GM12873 (cell line): ENCODE measurements at regions not wholly inside any gene's neighbourhood (a gene's known extent, or its start where the extent isn't known, plus 50 kb on each side); places are given as distances from the start of the nearest gene placed in this dataset.

Experiments
- CTCF ChIP-seq: IDR thresholded peaks from 2 replicates; pipeline ENCODE4 v1.5.1; 2012; ENCODE audit warnings: low read depth, mild to moderate bottlenecking, moderate library complexity, low read length, control low read depth; ENCODE audit not compliant: insufficient read depth; ENCODE audit errors: missing control alignments

- TF ChIP-seq CTCF = no peak
These were observed 75.2 kb upstream of the LRRN2 start for GRCh38 chr1:204760757-204761156.

- peak; percentile 94 for TF ChIP-seq CTCF
These were observed 78.4 kb upstream of the LRRN2 start for GRCh38 chr1:204763773-204764427.

DNA sequence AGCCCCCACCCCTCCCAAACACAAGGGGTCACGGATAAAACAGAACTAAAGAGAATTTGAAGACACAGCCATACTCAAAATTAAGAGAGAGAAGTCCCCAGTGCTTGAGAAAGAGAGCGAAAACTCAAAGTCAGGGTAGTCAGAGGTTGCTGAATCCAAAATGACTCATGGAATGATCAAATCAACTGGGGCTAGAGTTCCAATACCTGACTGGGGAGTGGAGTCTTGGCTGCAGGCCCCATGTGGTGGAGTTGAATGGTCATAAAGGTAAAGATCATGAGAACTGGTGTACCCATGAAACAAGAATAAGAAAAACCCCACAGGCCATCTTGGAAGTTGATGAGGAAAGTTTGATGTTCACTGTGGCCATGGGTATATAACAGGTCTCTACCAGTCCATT, 84.5 kb upstream of the LRRN2 start:
- TF ChIP-seq CTCF = no peak

GRCh38 chr1:204771358-204771757, 85.8 kb upstream of the LRRN2 start:
- TF ChIP-seq CTCF = no peak

DNA sequence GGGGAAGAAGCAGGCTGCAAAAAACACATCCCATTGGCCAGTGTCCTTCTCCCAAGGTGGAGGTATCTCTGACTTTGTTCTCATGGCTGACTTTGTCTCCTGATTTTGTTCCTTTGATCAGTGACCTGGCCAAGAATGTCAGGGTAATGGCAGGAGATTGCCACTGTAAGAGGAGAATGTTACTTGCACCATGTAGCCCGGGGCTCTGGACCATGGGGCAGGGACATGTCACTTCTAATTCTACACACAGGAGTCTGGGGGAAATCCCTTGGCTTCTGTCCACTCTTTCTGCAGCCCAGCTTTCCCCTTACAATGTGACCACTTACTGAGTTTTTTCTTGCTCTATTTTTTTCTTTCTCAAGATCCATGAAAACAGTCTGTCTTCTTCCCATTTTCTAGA, 87.7 kb upstream of the LRRN2 start:
- TF ChIP-seq CTCF = no peak

- no peak for TF ChIP-seq CTCF
These were observed 90.0 kb upstream of the LRRN2 start for GRCh38 chr1:204775546-204775945.

DNA sequence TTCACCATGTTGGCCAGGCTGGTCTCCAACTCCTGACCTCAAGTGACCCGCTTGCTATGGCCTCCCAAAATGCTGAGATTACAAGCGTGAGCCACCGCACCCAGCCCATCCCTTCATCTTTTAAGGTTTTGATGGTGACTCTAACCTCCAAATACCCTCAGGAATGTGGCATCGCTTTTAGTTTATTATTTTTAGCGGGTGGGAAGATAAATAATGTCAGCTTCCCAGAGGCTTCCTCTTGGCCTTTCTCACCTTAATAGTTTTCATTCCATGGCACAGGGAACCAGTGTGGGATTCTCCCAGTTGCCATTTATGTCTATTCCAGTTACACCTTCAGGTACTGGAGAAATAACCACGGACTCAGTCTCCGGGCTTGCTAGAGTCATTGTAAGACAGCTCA, 92.1 kb upstream of the LRRN2 start:
- TF ChIP-seq CTCF = no peak

DNA sequence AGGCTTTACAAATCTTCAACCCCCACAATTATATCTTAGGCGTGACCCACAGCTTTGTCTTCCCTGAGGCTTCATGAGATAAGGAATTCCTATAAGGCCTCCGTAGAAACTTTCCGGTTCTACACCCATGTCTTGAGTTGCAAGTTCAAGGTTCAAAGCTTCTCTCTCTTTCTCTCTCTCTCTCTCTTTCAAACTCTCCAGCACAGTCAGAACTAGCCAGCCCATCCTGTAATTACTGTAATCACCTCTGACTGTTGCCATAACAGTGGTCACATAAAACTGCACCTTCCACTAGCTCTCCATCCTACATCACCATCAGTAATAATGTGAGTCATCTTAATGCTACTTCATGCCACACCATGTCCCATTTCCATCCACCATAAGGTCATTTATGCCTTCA, 90.0 kb upstream of the NFASC start:
- no peak for TF ChIP-seq CTCF
